GM19025 (cell line): ENCODE measurements at regions not wholly inside any gene's neighbourhood (a gene's known extent, or its start where the extent isn't known, plus 50 kb on each side); places are given as distances from the start of the nearest gene placed in this dataset.
"Not testable (repeated sequence)": the region's sequence is repeated elsewhere in the genome, so short reads cannot be mapped to it uniquely, and the experiment has no call there.

Experiments used
- ATAC-seq: cut with Tn5 transposase; IDR thresholded peaks from one replicate; pipeline ENCODE4 v1.9.1; 2021; ENCODE audit warnings: mild to moderate bottlenecking, low read depth, moderate library complexity; ENCODE audit not compliant: unreplicated experiment

DNA sequence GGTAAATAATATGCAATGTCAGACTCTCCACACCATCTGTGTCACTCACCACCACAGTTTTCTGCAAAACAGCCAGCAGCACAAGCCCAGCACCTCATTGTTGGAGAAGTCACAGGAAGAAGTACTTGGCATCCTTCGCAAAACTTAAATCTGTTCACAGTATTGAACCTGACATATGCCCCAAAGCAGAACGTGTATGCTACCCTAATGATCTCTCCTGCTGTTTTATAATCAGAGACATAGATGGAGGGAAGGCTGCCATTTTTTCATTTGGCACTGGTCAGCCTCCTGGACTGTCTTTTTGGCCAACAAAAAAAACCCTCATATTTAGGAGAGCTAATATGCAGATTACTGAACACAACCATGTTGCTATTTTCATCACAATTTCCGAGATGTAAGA is 1272.9 kb downstream of the ROBO1 start:
- no peak for ATAC-seq

DNA sequence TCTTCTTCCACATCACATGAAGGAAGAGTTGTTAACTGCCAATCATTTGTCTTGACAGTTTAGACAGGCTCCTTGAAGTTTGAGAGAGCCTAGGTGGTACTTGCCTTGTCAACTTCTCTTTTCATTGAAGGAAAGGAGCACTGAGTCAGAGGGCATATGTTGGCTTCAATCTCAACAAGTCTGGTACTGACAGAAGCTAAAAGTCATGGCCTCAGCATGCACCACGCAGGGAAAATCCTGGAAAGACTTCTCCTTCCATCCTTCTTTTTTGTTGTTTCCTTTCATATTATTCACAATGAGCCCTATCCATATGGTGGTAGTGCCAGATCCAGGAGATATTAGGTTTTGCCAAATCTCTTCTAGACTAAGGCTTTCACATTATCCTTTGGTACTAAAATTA is 1272.5 kb downstream of the ROBO1 start:
- ATAC-seq: no peak

DNA sequence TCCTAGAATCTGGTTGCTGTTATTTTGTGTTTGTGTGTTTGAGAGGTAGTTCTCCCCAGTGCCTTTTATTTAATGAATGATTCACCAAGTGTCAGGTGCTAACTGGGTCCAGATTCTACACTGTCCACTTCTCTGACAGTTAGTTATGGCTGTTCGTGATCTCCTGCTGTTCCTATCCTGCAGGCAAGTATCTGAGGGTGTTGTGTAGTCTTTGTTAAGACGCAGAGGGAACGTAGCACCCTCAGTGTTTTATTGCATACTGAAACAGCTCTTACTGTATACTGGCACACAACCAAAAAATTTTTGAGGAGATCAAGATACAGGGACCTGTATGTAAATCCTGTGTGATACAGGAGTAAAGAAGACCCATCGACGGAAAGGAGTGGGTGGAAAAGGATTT is 1271.3 kb downstream of the ROBO1 start:
- no peak for ATAC-seq

DNA sequence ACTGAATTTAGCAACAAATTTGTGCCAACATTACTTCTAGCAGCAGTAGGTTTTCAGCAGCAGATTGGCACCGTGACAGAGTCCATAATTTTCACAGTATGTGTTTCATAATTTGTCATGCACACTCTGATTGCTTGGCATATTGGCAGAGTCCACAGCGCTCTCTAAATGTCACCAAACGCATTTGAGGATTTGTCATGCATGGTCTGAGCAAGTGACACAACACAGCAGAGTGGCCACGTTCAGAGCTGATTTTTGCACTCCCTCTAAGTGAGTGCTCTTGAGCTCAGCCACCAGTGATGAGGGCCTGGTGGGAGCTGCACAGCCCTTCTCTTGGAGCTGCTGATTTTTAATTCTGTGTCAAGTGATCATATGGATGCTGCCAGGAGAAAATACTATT is 1270.8 kb downstream of the ROBO1 start:
- ATAC-seq: no peak

DNA sequence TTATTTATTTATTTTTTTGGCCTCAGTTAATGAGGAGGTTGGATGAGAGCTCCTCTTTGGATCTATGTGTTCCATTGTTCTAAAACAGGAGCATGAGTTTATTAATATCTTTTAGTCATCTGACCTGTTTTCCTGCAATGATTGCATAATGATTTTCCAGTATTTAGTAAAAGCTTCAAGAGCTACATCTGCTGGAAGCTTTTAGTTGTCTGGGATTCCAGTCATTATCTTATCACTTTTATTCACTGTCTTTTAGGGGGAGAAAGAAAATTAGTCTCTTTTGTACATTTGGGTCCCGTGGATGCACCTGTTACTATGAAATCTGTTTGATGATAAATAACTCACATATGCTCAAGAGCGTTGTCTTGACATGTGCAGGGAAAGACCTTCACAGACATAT is 1270.0 kb downstream of the ROBO1 start:
- ATAC-seq: no peak

DNA sequence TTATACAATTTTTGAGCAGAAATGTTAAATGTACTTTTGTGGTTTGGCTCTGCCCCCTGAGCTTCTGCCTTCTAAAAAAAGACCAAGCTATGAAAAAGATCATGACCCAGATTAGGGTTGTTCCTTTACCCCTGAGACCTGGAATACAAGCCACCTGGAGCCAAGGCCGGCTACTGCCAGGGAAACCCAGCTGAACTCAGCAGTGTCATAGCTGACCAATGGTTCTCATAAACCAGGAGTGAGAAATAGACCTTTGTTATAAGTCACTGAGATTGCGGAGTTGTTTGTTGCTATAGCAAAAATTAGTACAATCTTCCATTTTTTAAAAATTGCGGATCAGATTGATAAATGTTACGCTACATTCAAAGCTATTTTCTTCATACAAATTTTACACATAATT is 1261.7 kb downstream of the ROBO1 start:
- ATAC-seq: no peak

DNA sequence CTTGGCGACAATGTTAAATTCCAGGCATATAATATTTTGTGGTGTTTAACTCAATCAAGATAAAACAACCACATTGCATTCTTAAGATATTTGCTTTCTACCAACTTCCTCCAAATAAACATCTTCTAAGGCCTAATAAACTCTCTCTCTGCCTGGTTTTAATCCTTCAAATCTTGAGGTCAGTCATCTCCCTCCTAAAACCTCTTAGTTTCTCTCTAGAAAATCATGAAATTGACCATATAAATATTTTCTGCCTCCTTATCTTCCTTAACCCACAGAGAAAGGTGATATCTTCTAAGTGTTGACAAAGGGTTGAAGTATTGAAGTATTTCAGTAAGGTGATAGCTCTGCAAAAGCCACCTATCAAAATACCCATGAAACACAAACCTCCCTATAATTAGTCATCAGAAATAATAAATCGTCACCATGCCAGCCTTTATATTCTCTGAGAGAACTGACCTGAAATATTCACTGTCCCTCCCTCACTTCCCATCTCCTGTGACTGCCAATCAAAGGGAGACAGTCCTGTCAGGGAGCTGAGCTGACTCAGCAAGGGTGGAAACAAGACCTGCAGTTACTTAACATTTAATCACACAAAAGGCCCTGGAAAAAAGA is 1261.1 kb downstream of the ROBO1 start:
- no peak for ATAC-seq

DNA sequence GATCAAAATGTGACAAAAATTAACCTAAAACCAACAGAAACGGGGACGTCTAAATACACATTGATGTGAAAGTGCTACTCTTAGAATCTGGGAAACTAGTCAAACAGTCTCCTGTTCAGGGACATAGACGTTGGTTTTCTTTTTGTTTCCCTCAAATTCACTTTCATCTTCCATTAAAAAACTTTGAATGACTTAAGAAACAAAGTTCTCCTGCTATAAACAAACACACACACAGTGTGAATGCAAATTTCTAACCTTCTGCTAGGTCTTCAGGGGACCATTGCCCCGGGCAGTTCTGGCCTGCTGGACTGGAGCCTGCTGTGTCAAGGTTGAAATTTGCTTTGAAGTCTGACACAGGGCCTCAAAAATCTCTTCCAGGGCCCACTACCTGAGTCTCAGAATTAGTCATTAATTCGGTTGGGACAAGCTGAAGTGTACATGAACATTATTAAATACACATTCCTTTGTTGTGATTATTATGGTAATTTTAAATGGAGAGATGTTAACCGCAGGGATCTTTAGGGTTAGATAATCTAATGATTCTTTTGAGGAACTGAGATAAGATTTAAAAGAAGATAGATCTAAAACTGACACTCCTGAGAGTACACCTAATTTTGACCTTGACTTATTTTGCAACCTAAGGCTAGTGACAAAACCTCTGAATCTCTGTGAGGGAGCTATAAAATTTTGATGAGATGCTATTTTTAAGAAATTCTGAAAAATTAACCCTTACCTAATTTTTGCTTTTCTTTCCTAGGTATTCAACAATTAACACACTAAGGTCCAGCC is 1260.4 kb downstream of the ROBO1 start:
- no peak for ATAC-seq

DNA sequence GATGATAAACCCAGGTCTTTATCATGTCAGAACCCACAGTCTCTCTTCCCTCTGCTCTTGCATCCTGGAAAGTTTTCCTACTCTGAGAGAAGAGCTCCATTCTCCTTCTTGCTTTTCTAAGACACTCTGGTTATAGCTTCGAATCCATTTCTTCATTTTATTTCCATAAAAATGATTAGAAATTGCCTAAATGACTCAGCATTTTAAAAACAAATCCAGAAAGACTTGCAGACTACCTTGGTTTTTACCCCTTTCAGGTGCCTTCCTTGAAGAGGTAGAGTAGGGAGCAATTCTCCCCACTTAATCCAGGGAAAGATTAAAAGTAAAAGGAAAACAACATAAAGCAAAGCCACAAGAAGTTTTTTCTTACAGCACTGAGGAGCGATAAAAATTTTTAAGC is 1256.0 kb downstream of the ROBO1 start:
- ATAC-seq: no peak

DNA sequence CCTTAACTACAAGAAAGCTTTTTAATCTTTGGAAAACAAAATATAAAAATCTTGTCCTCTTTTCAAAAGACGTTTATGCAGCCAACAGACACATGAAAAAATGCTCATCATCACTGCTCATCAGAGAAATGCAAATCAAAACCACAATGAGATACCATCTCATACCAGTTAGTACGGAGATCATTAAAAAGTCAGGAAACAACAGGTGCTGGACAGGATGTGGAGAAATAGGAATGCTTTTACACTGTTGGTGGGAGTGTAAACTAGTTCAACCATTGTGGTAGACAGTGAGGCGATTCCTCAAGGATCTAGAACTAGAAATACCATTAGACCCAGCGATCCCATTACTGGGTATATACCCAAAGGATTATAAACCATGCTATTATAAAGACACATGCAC is 1255.0 kb downstream of the ROBO1 start:
- ATAC-seq: not testable (repeated sequence)

DNA sequence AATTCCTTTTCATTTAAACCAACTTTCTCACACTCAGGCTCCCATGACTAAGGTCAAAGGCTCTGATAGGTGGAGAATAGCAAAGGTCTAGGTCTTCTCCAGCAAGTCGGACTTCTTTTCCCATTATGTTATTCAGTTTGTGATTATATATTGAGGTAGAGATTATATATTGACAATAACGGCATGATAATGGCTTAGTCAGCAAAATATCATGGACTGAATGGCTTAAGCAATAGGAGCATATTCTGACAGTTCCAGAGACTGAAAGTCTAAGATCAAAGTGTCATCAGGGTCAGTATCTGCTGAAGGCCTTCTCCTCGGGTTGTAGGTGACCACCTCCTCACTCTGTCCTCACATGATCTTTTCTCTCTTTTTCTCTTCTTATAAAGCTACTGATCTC is 1251.4 kb downstream of the ROBO1 start:
- no peak for ATAC-seq

DNA sequence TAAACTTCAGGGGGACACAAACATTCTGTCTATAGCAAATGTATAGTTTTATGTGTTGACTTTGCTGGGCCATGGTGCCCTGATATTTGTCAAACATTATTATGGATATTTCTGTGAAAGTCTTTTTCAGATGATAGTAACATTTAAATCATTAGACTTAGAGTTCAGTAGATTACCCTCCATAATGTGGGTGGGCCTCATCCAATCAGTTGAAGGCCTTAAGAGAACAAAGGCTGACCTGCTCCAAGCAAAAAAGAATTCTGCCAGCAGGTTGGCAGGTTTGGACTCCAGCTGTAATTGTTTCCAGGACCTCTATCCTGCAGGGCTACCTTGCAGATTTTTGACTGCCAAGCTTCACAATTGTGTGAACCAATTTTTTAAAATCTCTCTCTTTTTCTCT is 1250.9 kb downstream of the ROBO1 start:
- ATAC-seq: no peak

DNA sequence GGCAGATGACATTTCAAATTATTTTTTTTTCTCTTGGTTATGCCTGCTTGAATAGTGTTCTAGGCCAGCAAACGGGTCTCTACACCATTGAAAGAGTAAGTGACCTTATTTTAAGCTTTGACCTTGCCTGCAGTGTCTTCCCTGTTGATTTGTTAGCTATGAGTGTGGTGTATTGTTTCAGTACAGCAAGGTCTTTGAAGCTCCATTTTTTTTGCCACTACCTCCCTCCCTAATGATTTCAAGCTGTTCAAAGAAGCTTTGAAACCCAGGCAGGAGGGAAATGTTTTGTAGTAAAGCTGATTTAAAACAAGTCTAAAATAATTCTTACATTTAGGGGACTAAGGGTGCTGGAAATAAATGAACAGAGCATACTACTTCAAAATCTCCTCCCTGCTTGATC is 1249.8 kb downstream of the ROBO1 start:
- ATAC-seq: no peak

DNA sequence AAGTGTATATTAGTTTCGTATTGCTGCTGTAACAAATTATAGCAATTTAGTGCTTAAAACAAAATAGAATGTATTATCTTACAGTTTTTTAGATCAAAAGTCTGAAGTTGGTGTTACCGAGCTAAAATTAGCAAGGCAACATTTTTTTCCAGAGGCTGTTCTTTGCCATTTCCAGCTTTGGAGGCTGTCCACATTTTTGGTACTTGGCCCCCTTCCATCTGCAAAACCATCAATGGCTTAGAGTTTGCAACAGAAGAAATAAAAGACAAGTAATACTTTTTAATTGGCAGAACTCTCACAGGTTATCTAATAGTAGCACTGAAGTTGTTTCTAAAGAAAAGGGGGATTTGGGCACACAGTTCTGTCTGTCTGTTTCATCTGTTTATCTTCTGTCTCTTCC is 1248.5 kb downstream of the ROBO1 start:
- no peak for ATAC-seq

DNA sequence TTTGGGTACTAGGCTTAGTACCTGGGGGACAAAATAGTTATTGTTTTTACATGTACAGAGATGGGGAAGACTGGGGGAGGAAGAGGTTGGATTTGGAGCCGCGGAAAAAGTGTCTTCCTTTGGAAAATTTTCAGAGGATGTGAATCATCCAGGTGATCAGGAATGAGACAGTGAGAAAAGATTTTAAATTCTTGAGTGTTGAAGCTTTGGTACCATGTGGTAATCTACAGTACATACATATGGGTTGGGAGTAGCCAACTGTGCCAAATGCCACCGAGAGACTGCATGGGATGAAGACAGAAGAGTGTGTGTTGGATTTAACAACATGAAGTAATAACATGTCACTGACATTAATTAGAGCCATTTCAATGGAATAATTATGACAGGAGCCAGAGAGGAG is 1238.2 kb downstream of the ROBO1 start:
- no peak for ATAC-seq

DNA sequence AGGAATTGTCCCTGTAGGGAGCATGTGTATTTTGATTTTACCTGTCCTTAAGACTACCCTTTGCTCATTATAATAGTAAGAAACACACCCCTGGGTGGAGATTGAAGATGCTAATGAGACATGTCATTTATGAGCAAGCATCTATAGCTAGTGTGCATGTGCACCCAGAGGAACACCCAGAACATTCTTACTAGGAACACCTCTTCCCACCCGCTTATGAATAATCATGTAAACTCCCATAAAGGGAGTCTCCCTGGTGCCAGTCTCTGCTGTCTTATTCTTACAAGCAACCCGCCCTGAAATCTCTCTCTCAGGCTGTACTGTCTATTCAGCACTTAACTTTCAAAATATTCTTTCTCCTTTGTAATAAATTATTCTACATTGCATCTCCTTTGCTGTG is 1227.3 kb downstream of the ROBO1 start:
- ATAC-seq: no peak

DNA sequence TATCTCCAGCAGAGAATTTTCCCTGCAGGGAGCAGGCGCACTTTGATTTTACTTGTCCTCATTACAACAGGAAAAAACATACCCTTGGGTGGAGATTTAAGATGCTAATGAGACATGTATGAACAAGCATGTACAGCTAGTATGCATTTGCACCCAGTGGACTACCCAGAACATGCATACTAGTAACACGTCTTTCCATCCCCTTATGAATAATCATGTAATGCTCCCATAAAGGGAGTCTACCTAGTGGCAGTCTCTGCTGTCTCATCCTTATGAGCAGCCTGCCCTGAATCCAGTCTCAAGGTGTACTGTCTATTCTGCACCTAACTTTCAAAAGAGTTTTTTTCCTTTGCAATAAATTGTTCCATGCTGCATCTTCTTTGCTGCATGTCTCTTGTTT is 1222.0 kb downstream of the ROBO1 start:
- ATAC-seq: no peak
